Progenitor cell of endocrine pancreas (in vitro differentiated cells): ENCODE measurements at regions not wholly inside any gene's neighbourhood (a gene's known extent, or its start where the extent isn't known, plus 50 kb on each side); places are given as distances from the start of the nearest gene placed in this dataset.

Experiments
- DNase-seq: peaks from one replicate; pipeline ENCODE4 v3.0.0; 2021; ENCODE audit warnings: low spot score; ENCODE audit not compliant: unreplicated experiment
- H3K27ac Mint-ChIP-seq: 2 replicates; pipeline ENCODE4 v1.8.0; 2021; ENCODE audit warnings: mild to moderate bottlenecking, moderate library complexity, mixed read lengths
- H3K27me3 Mint-ChIP-seq: 2 replicates; pipeline ENCODE4 v1.8.0; 2021; ENCODE audit warnings: mixed read lengths
- H3K36me3 Mint-ChIP-seq: 2 replicates; pipeline ENCODE4 v1.8.0; 2022; ENCODE audit warnings: mixed read lengths; ENCODE audit not compliant: insufficient read depth
- H3K4me1 Mint-ChIP-seq: 2 replicates; pipeline ENCODE4 v1.8.0; 2021; ENCODE audit warnings: low read depth, mixed read lengths
- H3K4me3 Mint-ChIP-seq: 2 replicates; pipeline ENCODE4 v1.8.0; 2021; ENCODE audit warnings: low read depth, mild to moderate bottlenecking, moderate library complexity, mixed read lengths
- H3K9me3 Mint-ChIP-seq: 2 replicates; pipeline ENCODE4 v1.8.0; 2021; ENCODE audit warnings: low read depth, mixed read lengths
- CTCF ChIP-seq: fragments of 200-600 bp; sonication (generic); IDR thresholded peaks from one replicate; pipeline ENCODE4 v1.5.0; 2021; ENCODE audit warnings: antibody characterized with exemption, mild to moderate bottlenecking; ENCODE audit not compliant: unreplicated experiment

- no peak for TF ChIP-seq CTCF
- H3K4me1 Mint-ChIP-seq, result peaks cover 9% of the 10 kb centered on the region
- no peak for DNase-seq
- peaks cover 5% of the 10 kb centered on the region for H3K9me3 Mint-ChIP-seq
- no peaks in the 10 kb centered on the region for H3K36me3 Mint-ChIP-seq
- H3K27me3 Mint-ChIP-seq, result no peaks in the 10 kb centered on the region
- H3K4me3 Mint-ChIP-seq, result no peak overlapping the region
- no peak overlapping the region for H3K27ac Mint-ChIP-seq
Observed at GRCh38 chr5:128673970-128674369, 135.9 kb upstream of the FBN2 start.

GRCh38 chr5:128674837-128675446 lies 136.9 kb upstream of the FBN2 start:
- peaks cover 12% of the 10 kb centered on the region for H3K4me1 Mint-ChIP-seq
- DNase-seq, result peak; percentile 15
- H3K4me3 Mint-ChIP-seq, result no peak overlapping the region
- peaks cover 5% of the 10 kb centered on the region for H3K9me3 Mint-ChIP-seq
- TF ChIP-seq CTCF, result peak; percentile 59
- no peak overlapping the region for H3K27ac Mint-ChIP-seq
- H3K36me3 Mint-ChIP-seq, result no peaks in the 10 kb centered on the region
- H3K27me3 Mint-ChIP-seq, result no peaks in the 10 kb centered on the region

- Mint-ChIP-seq H3K27ac (no peak overlapping the region), H3K36me3 (peaks cover 1% of the 10 kb centered on the region), H3K27me3 (no peaks in the 10 kb centered on the region), H3K4me3 (no peak overlapping the region), H3K4me1 (peaks cover 17% of the 10 kb centered on the region), H3K9me3 (peaks cover 4% of the 10 kb centered on the region)
- no peak for TF ChIP-seq CTCF
- DNase-seq, result no peak
Observed at GRCh38 chr5:128681096-128681495, 143.1 kb upstream of the FBN2 start.

GRCh38 chr5:128681764-128682592 lies 143.9 kb upstream of the FBN2 start:
- no peak overlapping the region for H3K4me3 Mint-ChIP-seq
- H3K36me3 Mint-ChIP-seq, result peaks cover 1% of the 10 kb centered on the region
- H3K27me3 Mint-ChIP-seq, result no peaks in the 10 kb centered on the region
- DNase-seq, result no peak
- H3K4me1 Mint-ChIP-seq, result peaks cover 17% of the 10 kb centered on the region
- no peak overlapping the region for H3K27ac Mint-ChIP-seq
- no peak for TF ChIP-seq CTCF
- H3K9me3 Mint-ChIP-seq, result peaks cover 4% of the 10 kb centered on the region

GRCh38 chr5:128682669-128683068 lies 144.6 kb upstream of the FBN2 start:
- no peak for TF ChIP-seq CTCF
- H3K27me3 Mint-ChIP-seq, result no peaks in the 10 kb centered on the region
- H3K9me3 Mint-ChIP-seq, result peaks cover 4% of the 10 kb centered on the region
- H3K27ac Mint-ChIP-seq, result no peak overlapping the region
- no peak for DNase-seq
- peaks cover 1% of the 10 kb centered on the region for H3K36me3 Mint-ChIP-seq
- H3K4me1 Mint-ChIP-seq, result peaks cover 17% of the 10 kb centered on the region
- no peak overlapping the region for H3K4me3 Mint-ChIP-seq
